ENCODE measurements at regions not wholly inside any gene's neighbourhood (a gene's known extent, or its start where the extent isn't known, plus 50 kb on each side); places are given as distances from the start of the nearest gene placed in this dataset.

GRCh38 chr6:14622085-14622484, 504.5 kb downstream of the CD83 start:
- TF ChIP-seq SP1 (CRISPR knock-in tag; conservative IDR thresholded peaks at IDR 0.05) (no peak), CBFB (CRISPR knock-in tag; IDR thresholded peaks at IDR 0.05; ENCODE audit: low read depth) (no peak), JUN (CRISPR knock-in tag; IDR thresholded peaks at IDR 0.05) (no peak), CTCF (IDR thresholded peaks at IDR 0.05) (no peak), HMGXB4 (CRISPR knock-in tag; IDR thresholded peaks at IDR 0.05) (no peak), IRF2 (CRISPR knock-in tag; IDR thresholded peaks at IDR 0.05; ENCODE audit: borderline replicate concordance, low read depth) (no peak), ATF3 (CRISPR knock-in tag; conservative IDR thresholded peaks at IDR 0.05) (no peak), ATF2 (CRISPR knock-in tag; IDR thresholded peaks at IDR 0.05; ENCODE audit: borderline replicate concordance, low read depth) (no peak), ATF1 (CRISPR knock-in tag; IDR thresholded peaks at IDR 0.05) (no peak), GTF2I (CRISPR knock-in tag; conservative IDR thresholded peaks at IDR 0.05) (no peak), USF2 (CRISPR knock-in tag; IDR thresholded peaks at IDR 0.05) (no peak), MAX (CRISPR knock-in tag; IDR thresholded peaks at IDR 0.05) (no peak)
